Natural killer cell treated with Interleukin-12 subunit alpha and Interleukin-12 subunit beta and Interleukin-15 and Interleukin-18, amount 100 ng/mL, for 72 hours (primary cell): ENCODE measurements at regions not wholly inside any gene's neighbourhood (a gene's known extent, or its start where the extent isn't known, plus 50 kb on each side); places are given as distances from the start of the nearest gene placed in this dataset.

Source experiments
- ATAC-seq, 2 donors: fragments of 150-1000 bp; cut with Tn5 transposase in 1 of 2; sonication (Bioruptor Pico), chemical (Tn5 transposase) in 1 of 2; 2 replicates each; pipeline ENCODE4 v1.10.0; 2021
- DNase-seq: peaks from one replicate; pipeline ENCODE4 v3.0.0; 2022; ENCODE audit warnings: low spot score
- H3K27ac Mint-ChIP-seq, 2 donors: 1 replicate in 1 of 2; 2 replicates in 1 of 2; pipeline ENCODE4 v1.8.0; 2022; ENCODE audit warnings: mixed read lengths in 2 of 2, mild to moderate bottlenecking in 1 of 2, moderate library complexity in 1 of 2
- H3K27me3 Mint-ChIP-seq, 2 donors: 1 replicate in 1 of 2; 2 replicates in 1 of 2; pipeline ENCODE4 v1.8.0; 2022; ENCODE audit warnings: mixed read lengths in 2 of 2
- H3K36me3 Mint-ChIP-seq: one replicate; pipeline ENCODE4 v1.8.0; 2022; ENCODE audit warnings: mixed read lengths
- H3K4me1 Mint-ChIP-seq, 2 donors: 1 replicate in 1 of 2; 2 replicates in 1 of 2; pipeline ENCODE4 v1.8.0; 2022; ENCODE audit warnings: low read depth in 2 of 2, mixed read lengths in 2 of 2, mild to moderate bottlenecking in 1 of 2
- H3K4me3 Mint-ChIP-seq: one replicate; pipeline ENCODE4 v1.8.0; 2022; ENCODE audit warnings: mixed read lengths
- H3K9me3 Mint-ChIP-seq: 2 replicates; pipeline ENCODE4 v1.8.0; 2022; ENCODE audit warnings: mixed read lengths

DNA sequence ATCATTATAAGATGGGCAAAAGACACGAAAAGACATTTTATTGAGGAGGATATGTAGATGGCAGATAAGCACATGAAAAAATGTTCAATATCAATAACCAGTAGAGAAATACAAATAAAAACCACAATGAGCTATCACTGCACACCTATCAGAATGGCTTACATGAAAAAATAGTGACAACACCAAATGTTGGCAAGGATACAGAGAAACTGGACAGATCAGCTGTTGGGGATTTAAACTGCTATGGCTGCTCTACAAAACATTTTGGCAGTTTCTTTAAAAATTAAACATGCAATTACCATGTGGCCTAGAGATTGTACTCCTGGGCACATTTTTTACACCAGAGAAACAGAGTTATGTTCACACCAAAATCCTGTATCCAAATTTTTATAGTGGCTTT is 172.7 kb upstream of the TENT5A start:
- DNase-seq (no peak), ATAC-seq (no peak)
- Mint-ChIP-seq H3K27ac (no peak overlapping the region), H3K4me3 (no peak overlapping the region), H3K27me3 (no peaks in the 10 kb centered on the region), H3K9me3 (peaks cover 4% of the 10 kb centered on the region), H3K36me3 (no peaks in the 10 kb centered on the region), H3K4me1 (no peaks in the 10 kb centered on the region)

DNA sequence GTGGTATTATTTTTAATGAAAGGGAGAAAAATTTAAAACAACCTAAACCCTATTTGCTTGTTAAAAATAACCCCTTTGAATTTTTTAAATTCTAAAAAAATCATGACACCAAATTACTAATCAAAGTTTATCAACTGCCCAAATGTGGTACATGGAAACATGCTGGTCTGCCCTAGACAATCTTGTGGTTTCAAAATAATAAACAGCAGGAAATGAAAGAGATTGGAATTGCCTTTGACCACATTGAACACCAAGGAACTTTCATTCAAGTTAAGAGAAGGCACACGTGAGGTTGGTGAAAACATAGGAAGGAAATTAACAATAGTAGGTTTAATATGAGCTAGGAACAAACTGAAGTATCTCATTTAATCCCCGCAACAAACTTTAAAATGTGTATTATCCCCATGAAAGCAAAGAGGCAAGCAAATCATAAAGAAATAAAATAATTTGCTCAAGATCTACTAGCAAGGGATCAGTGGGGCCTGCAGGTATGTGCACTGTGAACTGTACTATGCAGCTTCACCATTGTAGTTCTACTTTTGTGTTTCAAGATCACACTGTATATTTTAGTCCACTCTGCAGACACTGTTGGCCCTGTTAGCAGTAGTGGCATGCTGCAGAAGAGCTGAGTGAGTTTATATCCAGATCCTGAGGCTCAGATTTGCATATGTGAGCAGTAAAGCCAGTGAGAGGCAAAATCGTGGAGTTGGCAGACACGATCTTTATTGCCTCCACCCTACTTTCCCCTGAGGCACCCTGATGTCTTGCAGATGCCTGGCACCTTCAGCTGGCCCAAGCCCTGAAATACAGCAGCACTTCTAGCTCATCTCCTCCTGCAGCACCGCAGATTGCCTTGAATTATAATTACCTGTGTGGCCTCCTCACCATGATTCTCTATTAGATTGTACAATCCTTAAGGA is 157.8 kb upstream of the TENT5A start:
- DNase-seq (no peak), ATAC-seq (no peak)
- Mint-ChIP-seq H3K27ac (no peak overlapping the region), H3K9me3 (peaks cover 2% of the 10 kb centered on the region), H3K4me3 (no peak overlapping the region), H3K36me3 (no peaks in the 10 kb centered on the region), H3K4me1 (no peaks in the 10 kb centered on the region), H3K27me3 (no peaks in the 10 kb centered on the region)

DNA sequence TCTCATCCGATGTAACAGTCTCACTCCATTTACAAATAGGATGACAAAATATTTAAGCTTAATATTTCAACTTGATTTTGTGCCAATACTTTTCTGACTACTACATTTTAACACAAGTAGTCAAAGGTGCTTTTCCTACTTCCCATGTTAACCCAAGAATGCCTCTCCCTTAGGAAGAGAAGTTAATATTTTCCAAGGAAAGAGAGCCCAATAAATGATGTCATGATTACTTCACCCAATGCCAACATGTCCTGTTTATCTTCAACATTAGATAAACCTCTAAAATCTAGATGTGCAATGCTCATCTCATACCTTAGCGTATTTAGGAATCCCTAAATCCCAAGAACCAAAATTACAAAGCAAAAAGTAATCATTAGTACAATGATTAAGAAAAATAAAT is 156.7 kb upstream of the TENT5A start:
- no peak for ATAC-seq
- H3K9me3 Mint-ChIP-seq = no peaks in the 10 kb centered on the region
- no peak overlapping the region for H3K4me3 Mint-ChIP-seq
- DNase-seq = no peak
- H3K4me1 Mint-ChIP-seq = no peaks in the 10 kb centered on the region
- no peak overlapping the region for H3K27ac Mint-ChIP-seq
- no peaks in the 10 kb centered on the region for H3K27me3 Mint-ChIP-seq
- no peaks in the 10 kb centered on the region for H3K36me3 Mint-ChIP-seq

DNA sequence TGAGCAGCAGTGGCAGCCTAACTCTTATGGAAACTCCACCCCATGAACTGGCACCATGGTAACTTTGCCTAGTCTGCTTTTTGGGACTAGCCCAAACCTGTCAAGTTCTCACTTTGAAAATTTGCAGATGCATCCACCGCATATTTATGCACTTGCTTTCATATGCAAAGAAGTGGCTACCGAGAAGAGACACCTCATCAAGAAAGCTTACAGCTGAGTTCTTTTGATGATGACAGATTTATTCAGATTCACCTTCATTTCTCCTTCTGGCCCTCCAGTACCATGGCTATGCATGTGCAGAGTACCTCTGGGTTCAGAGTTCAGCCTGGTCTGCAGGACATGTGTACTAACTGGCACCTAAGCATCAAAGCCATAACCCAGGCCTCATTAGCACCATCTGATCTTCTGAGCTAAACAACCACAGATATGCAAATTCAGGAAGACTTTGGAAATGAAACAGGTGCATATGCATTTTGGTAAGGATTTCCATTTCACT is 154.3 kb upstream of the TENT5A start:
- H3K4me1 Mint-ChIP-seq = no peaks in the 10 kb centered on the region
- DNase-seq = no peak
- no peak for ATAC-seq
- peaks cover 4% of the 10 kb centered on the region for H3K9me3 Mint-ChIP-seq
- no peak overlapping the region for H3K4me3 Mint-ChIP-seq
- no peaks in the 10 kb centered on the region for H3K36me3 Mint-ChIP-seq
- H3K27me3 Mint-ChIP-seq = no peaks in the 10 kb centered on the region
- H3K27ac Mint-ChIP-seq = no peak overlapping the region

DNA sequence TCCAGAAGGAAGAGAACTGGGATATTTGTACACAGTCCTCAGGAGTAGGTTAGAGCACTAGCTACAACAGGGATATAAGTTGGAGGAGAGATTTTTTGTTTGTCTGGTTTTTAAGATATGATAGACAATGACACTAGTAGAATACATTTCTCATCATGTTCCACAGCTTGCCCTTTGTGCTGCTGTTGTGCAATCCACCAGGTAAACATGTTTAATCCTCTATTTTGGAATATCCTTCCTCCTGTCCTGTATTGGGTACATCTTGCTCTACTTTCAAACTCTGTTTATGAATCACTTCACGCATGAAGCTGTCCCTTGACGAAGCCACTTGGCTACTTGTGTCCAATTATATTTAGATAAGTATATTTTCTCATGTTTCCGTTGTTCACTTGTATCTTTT is 153.6 kb upstream of the TENT5A start:
- H3K27ac Mint-ChIP-seq = no peak overlapping the region

DNA sequence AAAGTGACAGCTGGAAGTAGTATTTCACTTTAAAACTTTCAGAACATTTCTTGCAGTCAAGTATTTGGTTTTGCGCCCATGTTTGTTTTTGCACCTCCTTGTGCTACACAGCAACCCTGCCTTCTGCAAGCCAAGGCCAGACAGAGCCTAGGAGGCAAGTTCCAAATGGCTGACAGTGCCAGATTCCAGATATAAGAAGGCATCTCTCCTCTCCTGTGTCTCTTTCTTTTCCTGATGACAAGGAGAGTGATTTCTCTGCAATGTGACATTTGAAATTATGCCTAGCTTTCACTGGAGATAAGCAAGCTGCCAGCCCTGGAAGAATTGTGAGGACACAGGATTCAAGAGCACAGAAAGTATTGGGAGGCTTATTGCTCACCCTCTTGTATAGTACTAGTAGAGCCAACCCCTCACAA is 149.1 kb upstream of the TENT5A start:
- H3K9me3 Mint-ChIP-seq = peaks cover 4% of the 10 kb centered on the region
- H3K36me3 Mint-ChIP-seq = no peaks in the 10 kb centered on the region
- DNase-seq (no peak), ATAC-seq (no peak)
- no peaks in the 10 kb centered on the region for H3K27me3 Mint-ChIP-seq
- H3K4me3 Mint-ChIP-seq = no peak overlapping the region
- H3K4me1 Mint-ChIP-seq = no peaks in the 10 kb centered on the region
- H3K27ac Mint-ChIP-seq = no peak overlapping the region

More for the DNA sequence above, 153.6 kb upstream of the TENT5A start:
- H3K36me3 Mint-ChIP-seq = no peaks in the 10 kb centered on the region
- no peaks in the 10 kb centered on the region for H3K27me3 Mint-ChIP-seq
- H3K9me3 Mint-ChIP-seq = peaks cover 4% of the 10 kb centered on the region
- no peak for ATAC-seq
- H3K4me1 Mint-ChIP-seq = no peaks in the 10 kb centered on the region
- DNase-seq = no peak
- no peak overlapping the region for H3K4me3 Mint-ChIP-seq

DNA sequence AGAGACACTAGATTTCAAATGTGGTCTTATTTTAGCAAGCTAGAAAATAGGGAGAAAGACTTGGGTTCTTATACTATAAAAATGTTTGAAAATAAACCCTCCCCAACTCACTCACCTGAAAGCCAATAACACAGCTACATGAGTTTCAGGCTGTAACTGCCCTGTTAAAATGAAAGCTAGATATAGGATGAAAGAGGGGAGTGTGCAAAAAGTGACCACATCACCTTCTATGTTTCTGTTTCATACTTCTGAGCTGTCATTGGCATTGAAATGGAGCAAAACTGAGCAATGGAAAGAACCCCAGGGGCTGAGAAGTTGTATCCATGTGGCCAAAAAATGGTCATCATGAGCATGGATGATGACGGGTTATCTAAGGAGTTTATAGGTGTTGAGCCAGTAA is 148.1 kb upstream of the TENT5A start:
- ATAC-seq = no peak
- no peak overlapping the region for H3K4me3 Mint-ChIP-seq
- H3K9me3 Mint-ChIP-seq = peaks cover 4% of the 10 kb centered on the region
- H3K4me1 Mint-ChIP-seq = no peaks in the 10 kb centered on the region
- H3K36me3 Mint-ChIP-seq = no peaks in the 10 kb centered on the region
- H3K27ac Mint-ChIP-seq = no peak overlapping the region
- DNase-seq = no peak
- no peaks in the 10 kb centered on the region for H3K27me3 Mint-ChIP-seq

DNA sequence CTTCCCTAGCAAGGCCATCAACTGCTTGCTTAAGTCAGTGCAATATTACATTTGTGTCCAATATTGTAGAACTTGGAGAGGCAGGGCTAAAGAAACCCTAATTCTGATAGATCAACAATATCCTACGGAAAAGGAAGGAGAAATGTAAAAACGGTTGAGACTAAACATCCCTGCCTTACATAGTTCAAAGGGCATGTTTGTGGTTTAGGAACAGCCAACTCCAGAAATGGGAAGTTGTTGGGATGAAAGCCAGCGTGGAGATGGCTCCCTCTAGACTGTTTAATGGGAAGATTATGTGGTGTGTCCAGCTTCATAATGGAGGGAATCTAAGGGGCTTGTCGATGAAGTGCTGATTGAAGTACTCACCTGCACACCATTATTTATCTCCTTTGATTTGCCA is 145.3 kb upstream of the TENT5A start:
- no peak overlapping the region for H3K27ac Mint-ChIP-seq
- no peak for ATAC-seq
- H3K36me3 Mint-ChIP-seq = no peaks in the 10 kb centered on the region
- no peaks in the 10 kb centered on the region for H3K27me3 Mint-ChIP-seq
- H3K4me3 Mint-ChIP-seq = no peak overlapping the region
- H3K9me3 Mint-ChIP-seq = peaks cover 4% of the 10 kb centered on the region
- DNase-seq = no peak
- no peaks in the 10 kb centered on the region for H3K4me1 Mint-ChIP-seq

DNA sequence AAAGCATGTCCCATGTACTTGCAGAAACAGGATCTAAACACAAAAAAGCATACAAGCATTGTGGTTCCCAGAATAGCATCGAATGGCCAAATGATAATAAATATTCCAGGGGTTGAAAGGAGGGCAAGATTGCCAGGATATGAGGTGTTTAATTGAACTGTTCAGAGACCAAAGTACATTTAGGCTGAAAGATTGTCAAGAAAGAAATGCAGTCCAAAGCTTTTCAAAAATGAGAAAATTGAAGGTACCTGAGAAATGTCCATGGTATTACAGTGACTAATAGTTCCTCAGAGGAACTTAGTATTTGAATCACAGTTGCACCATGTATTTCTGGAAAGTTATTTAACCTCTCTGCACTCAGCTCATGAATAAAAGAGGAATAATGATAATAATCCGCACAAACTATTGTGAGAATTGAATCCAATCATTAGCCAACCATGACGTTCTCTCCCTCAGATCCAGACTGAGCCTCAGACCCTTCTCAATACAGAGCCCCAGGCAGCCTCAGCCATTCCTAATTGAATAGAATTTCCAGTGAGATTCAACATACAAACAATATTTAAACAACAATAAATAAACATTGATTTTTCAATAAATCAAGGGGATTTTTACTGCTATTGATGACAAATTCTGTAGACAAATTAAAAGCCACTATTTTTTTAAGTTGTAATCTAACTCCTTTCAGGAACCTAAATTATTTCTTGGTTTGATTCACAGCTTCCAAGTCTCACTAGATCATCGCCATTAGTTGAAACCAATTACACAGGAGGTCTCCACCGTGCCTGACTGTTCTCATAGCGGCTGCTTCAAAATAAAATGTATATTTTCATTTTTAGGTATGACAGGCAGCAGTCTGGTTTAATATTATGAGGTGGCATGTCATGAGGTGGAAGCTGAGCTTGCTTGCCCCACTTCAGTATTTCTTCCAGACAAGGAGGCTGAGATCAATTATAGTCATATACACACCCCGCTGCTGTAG is 144.3 kb upstream of the TENT5A start:
- Mint-ChIP-seq H3K36me3 (no peaks in the 10 kb centered on the region), H3K27me3 (no peaks in the 10 kb centered on the region), H3K9me3 (no peaks in the 10 kb centered on the region), H3K4me3 (no peak overlapping the region), H3K27ac (no peak overlapping the region), H3K4me1 (no peaks in the 10 kb centered on the region)
- DNase-seq (no peak), ATAC-seq (no peak)

DNA sequence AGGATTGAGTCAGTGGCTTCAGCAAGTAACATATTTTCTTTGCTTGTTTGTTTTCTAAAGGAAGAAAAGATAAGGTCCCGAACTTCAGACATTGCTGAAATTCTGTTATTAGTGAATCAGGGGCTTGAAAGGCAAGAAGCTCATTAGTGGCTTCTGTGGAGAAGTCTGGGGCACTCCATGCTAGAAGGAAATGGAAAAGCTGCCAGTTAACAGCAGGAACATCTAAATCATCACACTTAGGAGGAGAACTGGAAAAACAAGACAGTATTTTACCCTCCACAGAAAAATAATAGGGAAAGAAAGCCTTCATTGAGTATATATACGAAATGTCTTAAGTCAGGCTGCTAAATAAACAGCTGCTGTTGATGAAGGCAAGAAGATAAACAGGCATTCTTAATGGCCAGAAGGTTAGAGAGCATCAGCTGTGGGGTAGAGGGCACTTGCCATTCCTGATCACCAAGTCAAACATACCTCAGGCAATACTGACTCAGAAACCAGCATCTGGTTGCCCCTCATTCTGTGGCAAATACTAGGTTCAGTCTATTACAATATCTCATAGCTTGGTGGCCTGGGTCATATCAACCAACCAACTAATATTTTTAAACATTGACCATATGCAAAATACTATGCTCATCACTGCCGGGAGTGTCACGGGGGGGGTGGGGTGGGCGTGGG is 143.2 kb upstream of the TENT5A start:
- no peak overlapping the region for H3K27ac Mint-ChIP-seq
- H3K27me3 Mint-ChIP-seq = no peaks in the 10 kb centered on the region
- ATAC-seq = no peak
- DNase-seq = no peak
- no peaks in the 10 kb centered on the region for H3K4me1 Mint-ChIP-seq
- H3K9me3 Mint-ChIP-seq = no peaks in the 10 kb centered on the region
- no peak overlapping the region for H3K4me3 Mint-ChIP-seq
- H3K36me3 Mint-ChIP-seq = no peaks in the 10 kb centered on the region

DNA sequence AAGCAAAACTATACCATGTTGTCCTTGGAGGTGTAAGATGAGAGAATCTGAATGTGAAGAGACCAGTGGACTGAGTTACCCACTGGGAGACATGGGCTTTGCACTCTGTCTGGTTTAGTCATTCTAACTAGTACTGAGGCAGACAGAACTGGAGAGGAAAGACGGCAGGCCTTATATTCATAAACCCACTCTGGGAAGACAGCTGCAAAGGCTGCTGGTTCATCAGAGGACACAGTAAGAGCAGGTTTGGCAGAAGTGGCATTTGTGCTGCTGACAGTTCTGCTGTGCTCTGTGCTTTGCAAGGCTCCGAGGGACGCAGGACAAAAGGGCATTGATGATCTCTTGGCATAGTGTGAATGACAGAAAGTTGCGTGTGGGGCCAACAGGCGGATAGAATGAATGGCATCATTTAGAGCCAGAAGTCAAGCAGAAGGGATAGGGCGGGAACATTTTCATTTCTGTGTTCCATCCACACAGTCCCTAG is 142.3 kb upstream of the TENT5A start:
- no peaks in the 10 kb centered on the region for H3K9me3 Mint-ChIP-seq
- no peak for ATAC-seq
- no peak overlapping the region for H3K4me3 Mint-ChIP-seq
- DNase-seq = no peak
- no peak overlapping the region for H3K27ac Mint-ChIP-seq
- H3K4me1 Mint-ChIP-seq = no peaks in the 10 kb centered on the region
- H3K27me3 Mint-ChIP-seq = no peaks in the 10 kb centered on the region
- H3K36me3 Mint-ChIP-seq = no peaks in the 10 kb centered on the region

DNA sequence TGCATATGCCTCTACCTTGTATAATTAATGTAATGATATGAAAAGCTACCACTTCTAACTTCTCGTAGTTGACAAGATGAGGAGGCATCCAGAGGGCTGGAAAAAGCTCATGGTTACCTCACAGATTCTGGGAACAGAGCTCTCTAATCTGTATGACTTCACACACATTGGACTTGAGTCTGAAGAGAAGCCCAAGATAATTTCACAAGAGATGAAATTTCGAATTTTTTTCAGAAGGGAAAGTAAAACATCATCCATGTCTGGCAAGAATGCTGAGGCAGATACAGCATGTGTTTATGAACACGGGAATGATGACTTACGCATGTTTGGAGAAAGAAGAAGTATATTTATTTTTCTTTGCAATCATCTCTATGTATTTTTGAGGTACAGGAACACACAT is 141.8 kb upstream of the TENT5A start:
- Mint-ChIP-seq H3K4me1 (no peaks in the 10 kb centered on the region), H3K4me3 (no peak overlapping the region), H3K27me3 (no peaks in the 10 kb centered on the region), H3K9me3 (no peaks in the 10 kb centered on the region), H3K27ac (no peak overlapping the region), H3K36me3 (no peaks in the 10 kb centered on the region)
- no peak for DNase-seq
- ATAC-seq = no peak

DNA sequence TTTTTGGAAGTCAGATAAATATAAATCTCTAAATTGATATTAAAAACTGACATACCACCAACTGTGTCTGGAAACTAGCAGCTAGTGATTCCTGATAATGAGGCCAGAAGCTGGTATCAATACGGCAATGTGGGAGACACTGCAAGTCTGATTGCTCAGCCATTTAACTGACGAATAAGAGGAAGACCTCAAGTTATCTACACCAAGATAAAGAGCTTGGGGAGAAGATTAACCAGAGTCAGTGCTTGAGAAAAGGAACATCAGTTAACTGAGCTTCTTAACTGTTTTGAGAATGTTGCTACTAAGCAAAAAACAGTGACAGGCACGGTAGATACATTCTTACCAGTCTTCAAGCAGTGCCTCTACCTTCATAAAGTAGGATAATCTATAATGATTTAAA is 140.4 kb upstream of the TENT5A start:
- Mint-ChIP-seq H3K9me3 (peaks cover 5% of the 10 kb centered on the region), H3K4me3 (no peak overlapping the region), H3K27me3 (no peaks in the 10 kb centered on the region), H3K36me3 (no peaks in the 10 kb centered on the region), H3K4me1 (no peaks in the 10 kb centered on the region), H3K27ac (no peak overlapping the region)
- no peak for ATAC-seq
- no peak for DNase-seq
